KG1 (cell line): ENCODE measurements at regions not wholly inside any gene's neighbourhood (a gene's known extent, or its start where the extent isn't known, plus 50 kb on each side); places are given as distances from the start of the nearest gene placed in this dataset.
"Not testable (repeated sequence)": the region's sequence is repeated elsewhere in the genome, so short reads cannot be mapped to it uniquely, and the experiment has no call there.

ENCODE experiments used
- DNase-seq: peaks from one replicate; lab custom pipeline; 2025; lab: John Stamatoyannopoulos, UW

GRCh38 chr17:83192161-83192788, 112.9 kb downstream of the METRNL start:
- DNase-seq = no peak

- DNase-seq = not testable (repeated sequence)
Observed at GRCh38 chr17:83192789-83193335, 113.5 kb downstream of the METRNL start.

GRCh38 chr17:83193336-83194185, 114.2 kb downstream of the METRNL start:
- DNase-seq = no peak

- peak; percentile 46 for DNase-seq
Observed at GRCh38 chr17:83194186-83194561, 114.8 kb downstream of the METRNL start.

GRCh38 chr17:83194761-83195329, 115.4 kb downstream of the METRNL start:
- no peak for DNase-seq

GRCh38 chr17:83195330-83196023, 116.1 kb downstream of the METRNL start:
- no peak for DNase-seq

- no peak for DNase-seq
Observed at GRCh38 chr17:83196024-83196365, 116.6 kb downstream of the METRNL start.

GRCh38 chr17:83196366-83196765, 117.0 kb downstream of the METRNL start:
- no peak for DNase-seq

- DNase-seq = no peak
Observed at GRCh38 chr17:83196973-83197880, 117.8 kb downstream of the METRNL start.

GRCh38 chr17:83198366-83199341, 119.2 kb downstream of the METRNL start:
- DNase-seq = no peak

- DNase-seq = peak; percentile 84
Observed at GRCh38 chr17:83199500-83200201, 120.2 kb downstream of the METRNL start.

GRCh38 chr17:83200231-83200699, 120.9 kb downstream of the METRNL start:
- peak; percentile 76 for DNase-seq

GRCh38 chr17:83200751-83201150, 121.3 kb downstream of the METRNL start:
- DNase-seq = no peak

GRCh38 chr17:83201206-83202001, 122.0 kb downstream of the METRNL start:
- no peak for DNase-seq

- no peak for DNase-seq
Observed at GRCh38 chr17:83202002-83203000, 122.9 kb downstream of the METRNL start.

GRCh38 chr17:83203073-83203471, 123.7 kb downstream of the METRNL start:
- no peak for DNase-seq
